Peyer's patch (tissue), 4 donors: ENCODE measurements at regions not wholly inside any gene's neighbourhood (a gene's known extent, or its start where the extent isn't known, plus 50 kb on each side); places are given as distances from the start of the nearest gene placed in this dataset.

Source experiments
- CTCF ChIP-seq, 6 experiments: fragments of 450-650 bp in 4 of 6; fragments of 200-600 bp in 2 of 6; sonication (generic) in 1 of 6; IDR thresholded peaks; one replicate each; pipeline ENCODE4 v1.5.1; 2017 to 2019; ENCODE audit warnings: antibody characterized with exemption in 6 of 6, mild to moderate bottlenecking in 3 of 6, moderate library complexity in 1 of 6
- POLR2A ChIP-seq, 2 donors: fragments of 450-650 bp; IDR thresholded peaks; one replicate each; pipeline ENCODE4 v1.5.1; 2017; ENCODE audit warnings: antibody characterized with exemption in 2 of 2, mild to moderate bottlenecking in 2 of 2, moderate library complexity in 2 of 2

- TF ChIP-seq CTCF (IDR thresholded peaks at IDR 0.05) (no peak), POLR2A (IDR thresholded peaks at IDR 0.05) (no peak)
Measured at GRCh38 chr13:109699628-109700071, 86.7 kb downstream of the IRS2 start.
